Uterus (tissue), 3 donors: ENCODE measurements at regions not wholly inside any gene's neighbourhood (a gene's known extent, or its start where the extent isn't known, plus 50 kb on each side); places are given as distances from the start of the nearest gene placed in this dataset.

Experiments
- DNase-seq, 2 donors: peaks; one replicate each; pipeline ENCODE4 v3.0.0-alpha.2; 2019 to 2020
- H3K27ac ChIP-seq, 2 donors: fragments of 200-600 bp; sonication (generic); 1 replicate in 1 of 2; 2 replicates in 1 of 2; pipeline ENCODE4 v1.5.1; 2016 to 2018
- H3K27me3 ChIP-seq, 2 donors: fragments of 200-600 bp; sonication (generic); one replicate each; pipeline ENCODE4 v1.5.1; 2018 to 2019; ENCODE audit warnings: control low read depth in 1 of 2
- H3K36me3 ChIP-seq, 2 donors: fragments of 200-600 bp; sonication (generic); one replicate each; pipeline ENCODE4 v1.5.1; 2019; ENCODE audit warnings: control low read depth in 1 of 2
- H3K4me1 ChIP-seq, 2 donors: fragments of 200-600 bp; sonication (generic); one replicate each; pipeline ENCODE4 v1.5.1; 2018 to 2019; ENCODE audit warnings: control low read depth in 1 of 2
- H3K4me3 ChIP-seq, 2 donors: fragments of 200-600 bp; sonication (generic); 1 replicate in 1 of 2; 2 replicates in 1 of 2; pipeline ENCODE4 v1.5.1; 2018 to 2019; ENCODE audit warnings: mild to moderate bottlenecking in 1 of 2
- H3K9me3 ChIP-seq, 2 donors: fragments of 200-600 bp; sonication (generic); one replicate each; pipeline ENCODE4 v1.5.1; 2019; ENCODE audit warnings: control low read depth in 1 of 2
- CTCF ChIP-seq, 4 experiments: fragments of 200-600 bp in 2 of 4; fragments of 450-650 bp in 2 of 4; sonication (generic) in 2 of 4; IDR thresholded peaks; one replicate each; pipeline ENCODE4 v1.5.1; 2016 to 2019; ENCODE audit warnings: antibody characterized with exemption in 4 of 4, mild to moderate bottlenecking in 2 of 4, moderate library complexity in 1 of 4
- POLR2A ChIP-seq, 2 donors: fragments of 450-650 bp; IDR thresholded peaks; one replicate each; pipeline ENCODE4 v1.6.1; 2016; ENCODE audit warnings: antibody characterized with exemption in 2 of 2, mild to moderate bottlenecking in 1 of 2, moderate library complexity in 1 of 2
- intact Hi-C: fragments of 100-400 bp; cut with DNase I; formaldehyde crosslinking; loops from one replicate; pipeline ENCODE4 v1.15.1; 2023; ENCODE audit warnings: low total_unique reads
- donor health status: DM: yes; HTN: yes; CAD: no.

GRCh38 chr10:52615331-52615730, 157.3 kb downstream of the MBL2 start:
- Histone ChIP-seq H3K4me1 (no peaks in the 10 kb centered on the region), H3K4me3 (no peak overlapping the region), H3K36me3 (no peaks in the 10 kb centered on the region), H3K27me3 (no peaks in the 10 kb centered on the region), H3K27ac (no peak overlapping the region), H3K9me3 (no peaks in the 10 kb centered on the region)
- TF ChIP-seq POLR2A (IDR thresholded peaks at IDR 0.05) (no peak), CTCF (IDR thresholded peaks at IDR 0.05) (no peak)
- intact Hi-C loops = no loop called here
- no peak for DNase-seq

- Histone ChIP-seq H3K36me3 (no peaks in the 10 kb centered on the region), H3K9me3 (no peaks in the 10 kb centered on the region), H3K4me3 (no peak overlapping the region), H3K4me1 (no peaks in the 10 kb centered on the region), H3K27ac (no peak overlapping the region), H3K27me3 (no peaks in the 10 kb centered on the region)
- TF ChIP-seq CTCF (IDR thresholded peaks at IDR 0.05) (no peak), POLR2A (IDR thresholded peaks at IDR 0.05) (no peak)
- intact Hi-C loops = no loop called here
- no peak for DNase-seq
Observed at GRCh38 chr10:52615756-52616394, 156.7 kb downstream of the MBL2 start.

- H3K27me3 ChIP-seq = no peaks in the 10 kb centered on the region
Observed at GRCh38 chr10:52616395-52616764, 156.2 kb downstream of the MBL2 start.

GRCh38 chr10:52617346-52617745, 155.2 kb downstream of the MBL2 start:
- TF ChIP-seq CTCF (IDR thresholded peaks at IDR 0.05) = no peak
- Histone ChIP-seq H3K4me1 (no peaks in the 10 kb centered on the region), H3K27ac (no peak overlapping the region), H3K27me3 (no peaks in the 10 kb centered on the region), H3K4me3 (no peak overlapping the region), H3K36me3 (no peaks in the 10 kb centered on the region), H3K9me3 (no peaks in the 10 kb centered on the region)
- DNase-seq = no peak
- intact Hi-C loops = no loop called here

More at GRCh38 chr10:52616395-52616764, 156.2 kb downstream of the MBL2 start:
- no peak for DNase-seq
- Histone ChIP-seq H3K4me3 (no peak overlapping the region), H3K27ac (no peak overlapping the region), H3K9me3 (no peaks in the 10 kb centered on the region), H3K36me3 (no peaks in the 10 kb centered on the region), H3K4me1 (no peaks in the 10 kb centered on the region)
- TF ChIP-seq CTCF (IDR thresholded peaks at IDR 0.05) = no peak
- TF ChIP-seq POLR2A (IDR thresholded peaks at IDR 0.05) = no peak
- intact Hi-C loops = no loop called here

GRCh38 chr10:52619052-52619451, 153.5 kb downstream of the MBL2 start:
- intact Hi-C loops = no loop called here
- no peaks in the 10 kb centered on the region for H3K36me3 ChIP-seq
- DNase-seq = no peak
- TF ChIP-seq POLR2A (IDR thresholded peaks at IDR 0.05) (no peak), CTCF (IDR thresholded peaks at IDR 0.05) (no peak)
- no peak overlapping the region for H3K4me3 ChIP-seq
- no peaks in the 10 kb centered on the region for H3K4me1 ChIP-seq
- H3K27ac ChIP-seq = no peak overlapping the region
- no peaks in the 10 kb centered on the region for H3K27me3 ChIP-seq
- H3K9me3 ChIP-seq = no peaks in the 10 kb centered on the region
